NCI-H82 treated with DMSO at 0.1 percent for 48 hours (cell line): ENCODE measurements at regions not wholly inside any gene's neighbourhood (a gene's known extent, or its start where the extent isn't known, plus 50 kb on each side); places are given as distances from the start of the nearest gene placed in this dataset.
A peak's percentile ranks its signal among the peaks of the same experiment; 100 is the strongest.

Experiments used
- DNase-seq: peaks from one replicate; lab custom pipeline; 2025; ENCODE audit not compliant: unreplicated experiment; lab: John Stamatoyannopoulos, UW

GRCh38 chr3:88921986-88922385 lies 185.4 kb upstream of the EPHA3 start:
- DNase-seq, result no peak

GRCh38 chr3:88926221-88926620 lies 181.2 kb upstream of the EPHA3 start:
- DNase-seq, result no peak

- DNase-seq, result no peak
These were observed 176.8 kb upstream of the EPHA3 start for GRCh38 chr3:88930611-88931010.

GRCh38 chr3:88936831-88937230 lies 170.6 kb upstream of the EPHA3 start:
- DNase-seq, result peak; percentile 68

GRCh38 chr3:88940296-88940695 lies 167.1 kb upstream of the EPHA3 start:
- no peak for DNase-seq

GRCh38 chr3:88947013-88947412 lies 160.4 kb upstream of the EPHA3 start:
- no peak for DNase-seq

GRCh38 chr3:88954853-88955252 lies 152.6 kb upstream of the EPHA3 start:
- DNase-seq, result no peak

- DNase-seq, result no peak
These were observed 152.1 kb upstream of the EPHA3 start for GRCh38 chr3:88955274-88955673.

- DNase-seq, result no peak
These were observed 149.5 kb upstream of the EPHA3 start for GRCh38 chr3:88957711-88958439.

GRCh38 chr3:88960019-88960418 lies 147.4 kb upstream of the EPHA3 start:
- no peak for DNase-seq

- no peak for DNase-seq
These were observed 144.4 kb upstream of the EPHA3 start for GRCh38 chr3:88963003-88963402.

- DNase-seq, result no peak
These were observed 127.7 kb upstream of the EPHA3 start for GRCh38 chr3:88979760-88980159.

GRCh38 chr3:88983458-88983857 lies 124.0 kb upstream of the EPHA3 start:
- DNase-seq, result no peak

GRCh38 chr3:88984256-88984655 lies 123.2 kb upstream of the EPHA3 start:
- DNase-seq, result no peak

GRCh38 chr3:88984832-88985231 lies 122.6 kb upstream of the EPHA3 start:
- no peak for DNase-seq

- DNase-seq, result no peak
These were observed 121.9 kb upstream of the EPHA3 start for GRCh38 chr3:88985491-88985890.

- no peak for DNase-seq
These were observed 120.6 kb upstream of the EPHA3 start for GRCh38 chr3:88986834-88987233.

- DNase-seq, result no peak
These were observed 119.6 kb upstream of the EPHA3 start for GRCh38 chr3:88987776-88988175.

GRCh38 chr3:88988906-88989305 lies 118.5 kb upstream of the EPHA3 start:
- no peak for DNase-seq

GRCh38 chr3:88991496-88991895 lies 115.9 kb upstream of the EPHA3 start:
- DNase-seq, result no peak

GRCh38 chr3:88996691-88997090 lies 110.7 kb upstream of the EPHA3 start:
- DNase-seq, result no peak

GRCh38 chr3:88997260-88997659 lies 110.2 kb upstream of the EPHA3 start:
- DNase-seq, result no peak

GRCh38 chr3:89000886-89001285 lies 106.5 kb upstream of the EPHA3 start:
- no peak for DNase-seq
